T-helper 17 cell (primary cell): ENCODE measurements at regions not wholly inside any gene's neighbourhood (a gene's known extent, or its start where the extent isn't known, plus 50 kb on each side); places are given as distances from the start of the nearest gene placed in this dataset.
"Not testable (repeated sequence)": the region's sequence is repeated elsewhere in the genome, so short reads cannot be mapped to it uniquely, and the experiment has no call there.

Experiments used
- ATAC-seq: fragments of 150-1000 bp; cut with Tn5 transposase; 2 replicates; pipeline ENCODE4 v1.10.0; 2021; ENCODE audit warnings: mild to moderate bottlenecking, moderate library complexity
- DNase-seq, 3 donors: peaks; one replicate each; pipeline versions ENCODE4 v3.0.0 to v3.0.0-alpha.2; 2020 to 2021
- H3K9me3 ChIP-seq: one replicate; pipeline ENCODE4 v1.7.0; 2013; ENCODE audit warnings: low read length, mild to moderate bottlenecking; ENCODE audit not compliant: control insufficient read depth, poor library complexity, severe bottlenecking
- H3K27ac Mint-ChIP-seq: one replicate; pipeline ENCODE4 v1.8.0; 2022; ENCODE audit warnings: mild to moderate bottlenecking, moderate library complexity, mixed read lengths
- H3K27me3 Mint-ChIP-seq: one replicate; pipeline ENCODE4 v1.8.0; 2022; ENCODE audit warnings: mixed read lengths
- H3K36me3 Mint-ChIP-seq: one replicate; pipeline ENCODE4 v1.8.0; 2022; ENCODE audit warnings: low read depth, mixed read lengths
- H3K4me1 Mint-ChIP-seq: one replicate; pipeline ENCODE4 v1.8.0; 2022; ENCODE audit warnings: mild to moderate bottlenecking, mixed read lengths
- H3K4me3 Mint-ChIP-seq: one replicate; pipeline ENCODE4 v1.8.0; 2022; ENCODE audit warnings: mild to moderate bottlenecking, moderate library complexity, mixed read lengths

- H3K36me3 Mint-ChIP-seq = no peaks in the 10 kb centered on the region
- no peak overlapping the region for H3K27ac Mint-ChIP-seq
- ATAC-seq = no peak
- H3K9me3 ChIP-seq = no peaks in the 10 kb centered on the region
- no peaks in the 10 kb centered on the region for H3K4me1 Mint-ChIP-seq
- H3K4me3 Mint-ChIP-seq = no peak overlapping the region
- DNase-seq = no peak
- H3K27me3 Mint-ChIP-seq = peaks cover 13% of the 10 kb centered on the region
Measured at GRCh38 chr3:171915275-171915674, 72.1 kb downstream of the TMEM212 start.

- no peak overlapping the region for H3K4me3 Mint-ChIP-seq
- H3K27ac Mint-ChIP-seq = no peak overlapping the region
- no peaks in the 10 kb centered on the region for H3K36me3 Mint-ChIP-seq
- H3K9me3 ChIP-seq = no peaks in the 10 kb centered on the region
- H3K4me1 Mint-ChIP-seq = no peaks in the 10 kb centered on the region
- no peak for ATAC-seq
- no peak for DNase-seq
- H3K27me3 Mint-ChIP-seq = peaks cover 13% of the 10 kb centered on the region
Measured at GRCh38 chr3:171916888-171917287, 73.7 kb downstream of the TMEM212 start.

- H3K9me3 ChIP-seq, DNase-seq, H3K27ac Mint-ChIP-seq, ATAC-seq, H3K27me3 Mint-ChIP-seq, H3K36me3 Mint-ChIP-seq, H3K4me1 Mint-ChIP-seq, H3K4me3 Mint-ChIP-seq: not testable (repeated sequence)
Measured at GRCh38 chr3:171922629-171923028, 79.5 kb downstream of the TMEM212 start.

GRCh38 chr3:171923668-171924067 lies 80.5 kb downstream of the TMEM212 start:
- H3K4me3 Mint-ChIP-seq, H3K36me3 Mint-ChIP-seq: not testable (repeated sequence)

GRCh38 chr3:171924864-171925263 lies 81.7 kb downstream of the TMEM212 start:
- H3K4me3 Mint-ChIP-seq, H3K36me3 Mint-ChIP-seq, H3K27ac Mint-ChIP-seq, ATAC-seq, H3K9me3 ChIP-seq, H3K27me3 Mint-ChIP-seq, H3K4me1 Mint-ChIP-seq, DNase-seq: not testable (repeated sequence)

More at GRCh38 chr3:171923668-171924067, 80.5 kb downstream of the TMEM212 start:
- not testable (repeated sequence) for DNase-seq, H3K27ac Mint-ChIP-seq, H3K4me1 Mint-ChIP-seq, ATAC-seq, H3K9me3 ChIP-seq
- peaks cover 13% of the 10 kb centered on the region for H3K27me3 Mint-ChIP-seq

GRCh38 chr3:171932153-171932611 lies 89.0 kb downstream of the TMEM212 start:
- H3K9me3 ChIP-seq = no peaks in the 10 kb centered on the region
- no peak overlapping the region for H3K4me3 Mint-ChIP-seq
- H3K36me3 Mint-ChIP-seq = no peaks in the 10 kb centered on the region
- H3K27ac Mint-ChIP-seq = no peak overlapping the region
- ATAC-seq = no peak
- no peak for DNase-seq
- peaks cover 15% of the 10 kb centered on the region for H3K27me3 Mint-ChIP-seq
- no peaks in the 10 kb centered on the region for H3K4me1 Mint-ChIP-seq

GRCh38 chr3:171933441-171933840 lies 90.3 kb downstream of the TMEM212 start:
- Mint-ChIP-seq H3K27ac (peak overlapping the region; percentile 16), H3K27me3 (peaks cover 8% of the 10 kb centered on the region), H3K36me3 (no peaks in the 10 kb centered on the region), H3K4me3 (no peak overlapping the region), H3K4me1 (no peaks in the 10 kb centered on the region)
- ATAC-seq = no peak
- DNase-seq = no peak
- H3K9me3 ChIP-seq = no peaks in the 10 kb centered on the region

- Mint-ChIP-seq H3K4me3 (no peak overlapping the region), H3K27ac (no peak overlapping the region), H3K4me1 (no peaks in the 10 kb centered on the region), H3K36me3 (no peaks in the 10 kb centered on the region), H3K27me3 (peaks cover 2% of the 10 kb centered on the region)
- no peaks in the 10 kb centered on the region for H3K9me3 ChIP-seq
- DNase-seq (no peak), ATAC-seq (no peak)
Measured at GRCh38 chr3:171935261-171936123, 92.3 kb downstream of the TMEM212 start.

- H3K27ac Mint-ChIP-seq = no peak overlapping the region
- no peak for DNase-seq
- no peaks in the 10 kb centered on the region for H3K9me3 ChIP-seq
Measured at GRCh38 chr3:171936191-171936841, 93.2 kb downstream of the TMEM212 start.

GRCh38 chr3:171939578-171939977 lies 96.4 kb downstream of the TMEM212 start:
- H3K36me3 Mint-ChIP-seq = no peaks in the 10 kb centered on the region
- H3K4me1 Mint-ChIP-seq = peaks cover 6% of the 10 kb centered on the region
- no peak for ATAC-seq
- no peak overlapping the region for H3K27ac Mint-ChIP-seq
- no peak overlapping the region for H3K4me3 Mint-ChIP-seq
- DNase-seq = no peak
- H3K9me3 ChIP-seq = no peaks in the 10 kb centered on the region
- peaks cover 10% of the 10 kb centered on the region for H3K27me3 Mint-ChIP-seq

More at GRCh38 chr3:171936191-171936841, 93.2 kb downstream of the TMEM212 start:
- H3K36me3 Mint-ChIP-seq = no peaks in the 10 kb centered on the region
- no peaks in the 10 kb centered on the region for H3K4me1 Mint-ChIP-seq
- ATAC-seq = no peak
- H3K27me3 Mint-ChIP-seq = no peaks in the 10 kb centered on the region
- no peak overlapping the region for H3K4me3 Mint-ChIP-seq

- ATAC-seq (no peak), DNase-seq (no peak)
Measured at GRCh38 chr3:171940151-171940649, 97.1 kb downstream of the TMEM212 start.

GRCh38 chr3:171943262-171944117 lies 95.9 kb upstream of the FNDC3B start:
- Mint-ChIP-seq H3K36me3 (no peaks in the 10 kb centered on the region), H3K4me3 (no peak overlapping the region), H3K4me1 (peaks cover 6% of the 10 kb centered on the region), H3K27me3 (peaks cover 14% of the 10 kb centered on the region), H3K27ac (no peak overlapping the region)
- no peak for ATAC-seq
- no peak for DNase-seq
- H3K9me3 ChIP-seq = no peaks in the 10 kb centered on the region

More at GRCh38 chr3:171940151-171940649, 97.1 kb downstream of the TMEM212 start:
- Mint-ChIP-seq H3K27ac (no peak overlapping the region), H3K27me3 (peaks cover 10% of the 10 kb centered on the region), H3K36me3 (no peaks in the 10 kb centered on the region), H3K4me3 (no peak overlapping the region), H3K4me1 (peaks cover 6% of the 10 kb centered on the region)
- H3K9me3 ChIP-seq = no peaks in the 10 kb centered on the region
